Fibroblast of peridontal ligament (primary cell): ENCODE measurements at regions not wholly inside any gene's neighbourhood (a gene's known extent, or its start where the extent isn't known, plus 50 kb on each side); places are given as distances from the start of the nearest gene placed in this dataset.
A peak's percentile ranks its signal among the peaks of the same experiment; 100 is the strongest.
"Not testable (repeated sequence)": the region's sequence is repeated elsewhere in the genome, so short reads cannot be mapped to it uniquely, and the experiment has no call there.

Source experiments
- DNase-seq: peaks from one replicate; pipeline ENCODE4 v3.0.0-alpha.2; 2010; ENCODE audit errors: extremely low read depth

DNA sequence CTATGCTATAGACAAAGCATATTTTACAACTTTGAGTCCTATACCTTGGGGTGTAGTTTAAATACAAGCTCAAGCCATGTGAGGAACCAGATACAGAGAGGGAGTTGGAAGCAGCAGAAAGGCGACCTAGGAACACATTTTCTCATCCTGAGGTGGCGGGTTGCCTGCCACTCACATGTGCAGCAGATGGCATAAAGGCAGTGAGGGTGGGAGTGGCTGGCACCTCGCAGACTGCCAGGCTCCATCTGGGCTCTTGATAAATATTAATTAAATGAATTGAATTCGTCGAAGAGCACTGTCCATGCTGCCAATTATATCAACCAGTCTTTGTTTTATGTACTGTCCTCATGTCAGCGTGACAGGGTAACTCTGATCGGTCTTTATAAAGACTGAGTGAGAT, 79.0 kb upstream of the SEMA3C start:
- no peak for DNase-seq

DNA sequence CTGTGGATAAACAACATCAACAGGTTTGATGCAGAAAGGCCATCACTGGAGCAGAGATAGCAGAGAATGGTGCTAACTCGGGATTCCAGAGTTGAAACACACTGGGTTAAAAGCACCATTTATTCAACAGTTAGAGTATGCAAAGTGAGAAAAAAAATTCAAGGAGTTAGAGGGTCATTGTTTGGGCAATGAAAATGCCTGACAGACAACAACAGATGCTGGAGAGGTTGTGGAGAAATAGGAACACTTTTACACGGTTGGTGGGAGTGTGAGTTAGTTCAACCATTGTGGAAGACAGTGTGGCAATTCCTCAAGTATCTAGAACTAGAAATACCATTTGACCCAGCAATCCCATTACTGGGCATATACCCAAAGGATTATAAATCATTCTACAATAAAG, 77.4 kb upstream of the SEMA3C start:
- not testable (repeated sequence) for DNase-seq

DNA sequence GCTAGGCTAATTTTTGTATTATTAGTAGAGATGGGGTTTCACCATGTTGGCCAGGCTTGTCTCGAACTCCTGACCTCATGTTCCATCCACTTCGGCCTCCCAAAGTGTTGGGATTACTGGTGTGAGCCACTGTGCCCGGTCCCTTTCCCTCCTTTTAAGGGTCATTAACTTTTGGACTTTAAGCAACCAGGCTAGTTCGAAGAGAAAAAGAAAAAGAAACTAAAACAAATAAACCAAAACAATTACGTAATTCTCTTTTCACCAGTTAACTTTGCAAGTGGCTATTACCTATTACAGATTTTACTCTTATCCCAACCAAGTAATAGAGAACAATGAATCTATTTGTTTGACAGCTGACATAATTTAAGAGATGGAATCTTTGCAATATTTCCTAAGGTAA, 72.8 kb upstream of the SEMA3C start:
- DNase-seq = no peak

DNA sequence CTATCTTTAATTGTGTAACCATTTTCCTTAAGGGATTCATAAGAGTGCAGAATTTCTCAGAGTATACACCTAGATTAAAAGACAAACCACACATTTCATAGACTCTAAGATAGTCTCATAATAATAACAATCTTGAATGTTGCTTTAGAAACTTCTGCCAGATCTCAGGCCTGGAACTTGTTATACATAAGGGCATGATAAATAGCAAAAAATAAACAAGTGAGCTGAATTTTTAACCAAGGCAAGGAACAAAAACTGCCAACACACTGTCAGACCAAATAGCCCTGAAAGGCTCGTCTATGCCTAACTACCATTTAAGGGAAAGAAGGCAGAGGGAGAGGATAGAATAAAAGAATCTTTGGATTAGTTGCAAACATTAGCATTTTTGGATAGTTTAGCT, 65.8 kb upstream of the SEMA3C start:
- peak; percentile 67 for DNase-seq

DNA sequence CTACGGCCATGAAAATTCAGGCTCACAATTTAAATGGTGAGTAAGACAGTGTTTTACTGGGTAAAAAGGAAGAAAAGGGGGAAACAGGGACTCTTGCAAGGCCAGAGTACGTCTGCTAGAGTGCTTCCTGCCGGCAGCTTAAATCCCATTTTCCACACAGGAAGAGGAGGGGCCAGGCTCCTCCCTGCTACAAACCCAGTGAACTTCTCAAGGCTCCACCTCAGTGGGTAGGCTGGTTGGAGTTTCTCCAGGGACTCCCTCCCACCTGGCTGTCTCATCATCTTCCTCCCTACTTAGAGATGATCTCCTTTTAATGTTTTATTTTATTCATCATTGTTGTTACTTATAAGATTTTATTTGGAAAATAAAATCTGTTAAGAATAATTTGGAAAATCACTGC, 62.6 kb upstream of the SEMA3C start:
- no peak for DNase-seq

DNA sequence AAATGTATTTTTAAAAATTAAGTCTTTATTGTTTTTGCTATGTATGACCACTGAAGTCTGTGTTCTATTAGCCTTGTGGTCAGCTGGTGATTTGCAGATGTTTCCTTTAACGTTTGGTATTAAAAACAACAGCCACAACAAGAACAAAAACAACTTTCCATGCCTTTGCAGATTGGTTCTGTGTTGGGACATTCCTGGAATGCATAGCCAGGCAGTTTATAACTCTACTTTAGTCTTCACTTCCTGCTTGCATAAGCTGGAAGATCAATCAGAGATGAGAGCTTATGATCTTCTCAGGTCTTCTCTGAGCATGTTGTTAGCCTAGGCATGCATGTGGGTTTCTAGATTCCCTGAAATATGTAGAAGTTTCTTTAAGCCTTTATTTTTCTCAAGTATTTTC, 58.9 kb upstream of the SEMA3C start:
- no peak for DNase-seq

DNA sequence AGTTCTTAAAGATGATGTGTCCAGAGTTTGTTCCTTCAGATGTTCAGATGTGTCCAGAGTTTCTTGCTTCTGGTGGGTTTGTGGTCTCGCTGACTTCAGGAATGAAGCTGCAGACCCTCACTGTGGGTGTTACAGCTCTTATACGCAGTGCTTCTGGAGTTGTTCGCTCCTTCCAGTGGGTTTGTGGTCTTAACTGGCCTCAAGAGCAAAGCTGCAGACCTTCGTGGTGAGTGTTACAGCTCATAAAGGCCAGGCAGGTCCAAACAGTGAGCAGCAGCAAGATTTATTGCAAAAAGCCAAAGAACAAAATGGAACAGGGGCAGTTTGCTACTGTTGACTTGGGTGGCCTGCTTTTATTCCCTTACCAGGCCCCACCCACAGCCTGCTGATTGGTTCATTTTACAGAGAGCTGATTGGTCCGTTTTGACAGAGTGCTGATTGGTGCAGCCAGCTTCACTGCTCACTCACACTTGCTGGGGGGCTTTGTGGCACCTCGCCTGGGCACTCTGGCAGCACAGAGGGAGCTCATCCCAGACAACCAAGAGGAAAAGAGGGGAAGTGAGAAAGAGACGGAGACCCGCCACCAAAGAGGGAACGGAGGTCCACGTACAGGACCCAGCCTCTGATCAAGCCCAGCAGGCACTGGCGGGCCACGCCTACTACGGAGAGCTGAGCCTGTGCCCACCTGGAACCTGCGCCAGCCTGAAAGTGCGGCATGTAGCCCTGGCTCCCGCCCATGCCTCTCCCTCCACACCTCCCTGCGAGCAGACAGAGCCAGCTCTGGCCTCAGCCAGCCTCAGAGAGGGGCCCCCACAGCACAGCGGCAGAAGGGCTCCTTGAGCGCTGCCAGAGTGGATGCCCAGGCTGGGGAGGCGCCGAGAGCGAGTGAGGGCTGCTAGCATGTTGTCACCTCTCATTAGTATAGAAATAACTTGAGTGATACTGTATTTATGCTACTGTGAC, 55.8 kb upstream of the SEMA3C start:
- no peak for DNase-seq

DNA sequence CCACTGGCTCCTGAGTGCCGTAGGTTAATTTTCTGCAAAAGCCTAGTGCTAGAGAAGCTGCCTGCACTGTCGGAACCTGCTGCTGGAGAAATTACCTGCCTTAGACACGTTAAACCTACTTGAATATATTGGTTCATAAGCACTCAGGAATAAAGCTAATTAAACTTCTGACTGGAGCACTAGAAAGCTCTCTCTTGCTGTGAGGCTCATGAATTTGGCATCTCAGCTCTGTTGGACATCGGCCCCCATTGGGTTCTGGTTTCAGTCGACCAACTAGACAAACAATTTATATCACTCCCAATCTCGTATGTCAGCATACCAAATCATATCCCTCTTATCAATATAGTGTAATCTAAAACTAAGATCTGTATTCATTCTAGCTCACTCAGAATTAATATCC, 52.4 kb upstream of the SEMA3C start:
- DNase-seq = no peak
